GM19238 (cell line): ENCODE measurements at regions not wholly inside any gene's neighbourhood (a gene's known extent, or its start where the extent isn't known, plus 50 kb on each side); places are given as distances from the start of the nearest gene placed in this dataset.
"Not testable (repeated sequence)": the region's sequence is repeated elsewhere in the genome, so short reads cannot be mapped to it uniquely, and the experiment has no call there.

Source experiments
- DNase-seq: peaks from one replicate; pipeline ENCODE4 v3.0.0; 2011; ENCODE audit warnings: low spot score; ENCODE audit not compliant: insufficient read length

DNA sequence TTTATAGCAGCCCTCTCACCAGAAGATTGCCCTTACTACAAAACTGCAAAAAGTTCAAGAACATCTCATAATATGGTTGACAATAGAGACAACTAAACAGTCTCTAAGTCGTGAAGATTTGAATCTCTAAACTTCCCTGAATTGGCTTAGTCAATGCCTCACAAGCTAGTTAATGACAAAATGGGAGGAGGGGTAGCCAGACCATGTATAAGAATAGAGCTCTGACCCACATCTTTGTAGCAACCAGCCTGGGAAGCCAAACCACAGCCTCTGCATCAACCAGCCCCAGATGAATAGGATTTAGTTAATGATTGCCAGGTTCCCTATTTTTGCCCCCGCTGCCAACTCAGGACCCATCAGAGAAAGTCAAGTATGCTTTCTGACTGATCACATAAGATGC, 1265.9 kb upstream of the PCDH10 start:
- DNase-seq: not testable (repeated sequence)

DNA sequence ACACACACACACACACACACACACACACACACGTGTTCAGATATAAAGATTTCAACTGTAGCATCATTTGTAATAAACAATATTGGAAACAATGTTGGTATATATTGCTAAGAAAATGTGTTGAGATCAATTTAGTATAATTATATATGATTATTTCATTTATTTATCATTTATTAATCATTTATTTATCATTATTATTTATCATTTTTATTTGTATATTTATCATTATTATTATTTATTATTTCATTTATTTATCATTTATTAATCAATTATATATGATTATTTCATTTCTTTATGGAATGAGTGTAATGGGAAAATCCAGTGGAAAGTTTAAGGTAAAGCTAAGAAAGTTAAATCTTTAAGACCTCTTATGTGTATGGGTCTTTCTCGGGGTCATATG, 1223.4 kb upstream of the PCDH10 start:
- DNase-seq: not testable (repeated sequence)

DNA sequence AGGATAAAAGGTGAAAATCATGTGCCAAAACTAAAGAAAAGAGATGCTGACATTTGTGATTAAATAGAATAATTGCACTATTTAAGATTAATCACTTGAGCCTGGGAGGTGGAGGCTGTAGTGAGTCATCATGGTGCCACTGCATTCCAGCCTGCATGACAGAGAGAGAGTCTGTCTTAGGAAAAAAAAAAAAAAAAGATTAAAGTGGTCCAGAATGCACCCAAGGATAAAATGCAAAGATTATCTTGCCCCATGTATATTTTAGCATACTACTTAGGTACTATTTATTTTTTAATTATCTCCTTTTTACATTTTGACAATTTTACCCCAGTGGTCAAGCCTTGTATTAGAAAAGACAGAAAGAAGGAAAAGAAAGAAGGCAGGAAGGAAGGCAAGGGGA, 1181.4 kb upstream of the PCDH10 start:
- not testable (repeated sequence) for DNase-seq

DNA sequence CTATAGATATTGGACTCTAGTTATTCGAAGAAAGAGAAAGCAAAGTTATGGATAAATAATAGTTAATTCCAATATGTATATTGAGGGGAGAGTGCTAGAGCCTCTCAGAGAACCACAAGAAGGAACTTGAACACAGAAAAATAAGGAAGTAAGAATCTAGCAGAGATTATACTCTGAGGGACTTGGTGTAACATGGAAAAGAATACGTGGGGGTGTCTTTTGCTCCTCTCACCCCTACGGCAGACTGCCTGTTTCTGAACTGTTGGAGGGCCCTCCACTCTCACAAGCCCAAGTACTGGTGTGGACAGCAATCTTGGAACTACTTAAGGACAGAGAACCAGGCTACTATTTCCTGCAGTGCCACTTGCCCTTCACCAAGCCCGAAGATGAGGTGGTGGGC, 1174.4 kb upstream of the PCDH10 start:
- no peak for DNase-seq

DNA sequence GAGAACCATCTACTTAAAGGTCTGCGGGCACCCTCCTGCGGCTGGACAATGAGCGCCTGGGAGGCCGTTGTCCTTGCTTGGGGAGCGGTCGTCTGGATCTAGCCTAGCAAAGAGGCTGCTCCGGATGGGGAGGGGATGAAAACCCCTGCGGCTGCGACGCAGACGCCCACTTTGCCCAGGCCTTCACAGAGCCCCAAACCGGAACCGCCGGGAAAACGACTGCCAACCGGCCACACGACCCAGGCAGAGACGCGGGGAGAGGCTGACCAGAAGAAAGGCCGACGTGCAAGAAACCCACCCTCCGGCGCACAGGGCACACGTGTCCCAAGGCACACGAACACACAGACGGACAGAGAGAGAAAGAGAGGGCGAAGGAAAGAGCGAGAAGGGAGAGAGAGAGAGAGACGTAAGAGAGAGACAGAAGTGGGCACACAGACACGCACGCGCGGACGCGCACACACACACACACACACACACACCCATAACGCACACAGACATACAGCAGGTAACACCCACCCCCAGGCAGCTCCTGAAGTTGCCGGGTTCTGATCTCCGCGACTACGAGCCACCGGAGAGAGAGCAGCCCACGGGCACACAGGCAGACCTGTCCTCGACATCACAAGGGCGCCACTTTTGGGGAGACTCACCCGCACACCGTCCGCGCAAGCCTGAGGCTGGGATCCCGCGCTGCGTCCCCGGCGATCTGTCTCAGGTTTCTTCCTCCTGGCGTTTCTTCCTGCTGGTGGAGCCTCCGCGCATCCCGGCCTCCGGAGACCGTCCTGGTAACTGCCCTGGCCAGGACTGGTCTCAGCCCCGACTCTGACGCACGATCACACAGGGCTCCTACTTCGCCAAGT, 1173.6 kb upstream of the PCDH10 start:
- not testable (repeated sequence) for DNase-seq

DNA sequence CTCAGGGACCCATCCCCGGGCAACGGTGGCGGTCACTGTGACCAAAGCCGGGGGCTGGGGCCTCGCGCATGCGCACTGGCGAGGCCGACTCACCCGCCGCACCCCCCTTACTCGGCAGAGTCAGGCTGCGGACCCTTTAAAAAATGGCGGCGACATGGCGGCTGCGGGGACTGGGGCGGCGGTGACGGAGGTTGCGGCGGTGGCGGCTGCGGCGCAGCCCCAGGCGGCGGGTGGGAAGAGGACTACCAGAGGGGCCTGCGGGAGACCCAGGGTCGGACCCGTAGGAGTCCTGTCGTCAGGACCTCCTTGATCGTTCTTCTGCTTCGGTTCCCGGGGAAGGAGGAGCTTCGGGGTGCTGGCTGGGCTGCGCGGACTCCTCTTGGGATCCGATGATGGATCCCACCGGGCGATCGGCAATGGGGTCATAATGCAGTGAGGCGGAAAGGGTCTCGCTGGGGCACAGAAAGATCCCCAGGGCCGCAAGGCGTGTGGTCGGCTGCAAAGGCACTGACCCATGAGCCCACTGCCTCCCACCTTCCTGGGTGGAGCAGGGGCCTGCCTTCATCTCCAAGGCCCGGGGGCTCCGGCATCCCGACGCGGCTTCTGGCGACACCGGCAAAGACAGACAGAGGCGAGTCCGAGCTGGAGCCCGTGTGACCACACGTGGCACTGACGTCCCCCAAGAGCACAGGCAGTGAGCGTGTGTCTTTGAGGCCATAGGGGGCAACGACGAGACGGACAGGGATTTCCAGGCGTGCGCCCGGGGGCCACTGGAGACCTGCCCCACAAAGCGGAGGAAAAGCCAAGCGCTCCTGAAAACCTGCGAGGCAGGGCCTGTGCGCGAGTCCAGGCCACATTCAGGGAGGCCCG, 1172.7 kb upstream of the PCDH10 start:
- not testable (repeated sequence) for DNase-seq

DNA sequence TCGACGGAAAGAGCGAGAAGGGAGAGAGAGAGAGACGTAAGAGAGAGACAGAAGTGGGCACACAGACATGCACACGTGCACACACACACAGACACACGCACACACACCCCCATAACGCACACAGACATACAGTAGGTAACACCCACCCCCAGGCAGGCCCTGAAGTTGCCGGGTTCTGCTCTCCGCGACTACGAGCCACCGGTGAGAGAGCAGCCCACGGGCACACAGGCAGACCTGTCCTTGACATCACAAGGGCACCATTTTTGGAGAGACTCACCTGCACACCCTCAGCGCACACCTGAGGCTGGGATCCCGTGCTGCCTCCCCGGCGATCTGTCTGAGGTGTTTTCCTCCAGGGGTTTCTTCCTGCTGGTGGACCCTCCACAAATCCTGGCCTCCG, 1171.0 kb upstream of the PCDH10 start:
- no peak for DNase-seq

DNA sequence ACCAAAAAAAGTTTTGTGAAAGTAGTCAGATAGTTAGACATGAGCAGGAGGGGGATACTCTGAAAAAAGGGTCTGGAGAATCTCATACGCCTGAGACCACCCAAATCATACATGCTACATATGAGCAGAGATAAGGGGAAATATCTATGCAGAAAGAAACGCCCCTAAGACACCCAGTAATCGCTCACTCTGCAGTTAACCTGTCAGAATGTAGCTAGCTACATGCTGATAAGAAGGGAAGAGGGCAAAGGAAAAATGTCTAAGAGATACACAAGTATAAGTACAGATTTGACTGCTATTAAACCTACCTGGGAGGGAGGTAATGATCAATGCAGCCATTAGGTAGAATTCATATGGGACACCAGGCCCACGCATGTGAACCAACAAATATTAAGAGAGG, 1159.5 kb upstream of the PCDH10 start:
- no peak for DNase-seq

DNA sequence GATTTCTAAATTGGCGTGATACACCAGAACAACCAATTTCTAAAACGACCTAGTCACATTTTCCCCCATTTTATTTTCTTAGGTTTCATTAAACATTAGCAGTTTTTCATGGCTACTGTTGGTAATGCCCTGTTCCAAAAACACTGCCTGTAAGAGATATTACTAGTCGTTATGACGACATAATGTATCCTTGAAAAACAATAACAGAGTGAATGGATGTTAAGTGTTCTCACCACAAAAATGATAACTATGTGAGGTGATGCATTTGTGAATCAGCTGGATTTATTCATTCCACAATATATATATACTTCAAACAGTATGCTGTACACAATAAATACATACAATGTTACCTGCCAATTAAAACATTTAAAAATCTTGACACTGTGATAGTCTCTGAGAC, 1147.6 kb upstream of the PCDH10 start:
- no peak for DNase-seq

DNA sequence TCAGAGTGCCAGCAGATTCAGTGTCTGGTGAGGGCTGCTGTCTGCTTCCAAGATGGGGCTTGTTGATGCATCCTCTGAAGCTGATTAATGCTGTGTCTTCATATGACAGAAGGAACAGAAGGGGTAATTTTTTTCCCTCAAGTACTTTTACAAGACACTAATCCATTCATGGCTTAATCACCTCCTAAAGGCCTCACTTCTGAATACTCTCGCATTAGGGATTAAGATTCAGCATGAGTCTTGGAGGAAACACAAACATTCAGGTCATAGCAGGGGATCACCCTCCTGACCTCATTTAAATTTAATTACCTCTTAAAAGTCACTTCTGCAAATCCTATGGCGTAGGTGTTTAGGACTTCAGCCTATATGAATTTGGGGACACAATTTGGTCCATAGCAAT, 1145.5 kb upstream of the PCDH10 start:
- no peak for DNase-seq

DNA sequence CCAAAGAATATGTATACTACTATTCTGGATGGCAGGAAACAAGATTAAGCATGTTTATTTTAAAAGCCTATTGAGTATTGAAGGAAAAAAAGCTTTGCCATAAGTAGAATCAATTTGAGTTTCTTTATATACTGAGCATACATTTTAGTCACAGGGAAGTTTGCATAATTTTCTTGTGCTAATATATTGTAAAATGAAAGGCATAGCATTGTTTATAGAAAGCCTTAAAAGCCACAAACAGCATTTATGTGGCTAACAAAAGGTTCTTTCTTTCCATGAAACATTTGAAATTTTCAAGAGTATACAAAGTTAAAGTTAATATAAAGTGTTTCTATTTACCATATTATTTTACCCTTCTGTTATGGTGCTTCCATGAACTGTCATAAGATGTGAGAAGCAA, 1133.8 kb upstream of the PCDH10 start:
- DNase-seq: no peak

DNA sequence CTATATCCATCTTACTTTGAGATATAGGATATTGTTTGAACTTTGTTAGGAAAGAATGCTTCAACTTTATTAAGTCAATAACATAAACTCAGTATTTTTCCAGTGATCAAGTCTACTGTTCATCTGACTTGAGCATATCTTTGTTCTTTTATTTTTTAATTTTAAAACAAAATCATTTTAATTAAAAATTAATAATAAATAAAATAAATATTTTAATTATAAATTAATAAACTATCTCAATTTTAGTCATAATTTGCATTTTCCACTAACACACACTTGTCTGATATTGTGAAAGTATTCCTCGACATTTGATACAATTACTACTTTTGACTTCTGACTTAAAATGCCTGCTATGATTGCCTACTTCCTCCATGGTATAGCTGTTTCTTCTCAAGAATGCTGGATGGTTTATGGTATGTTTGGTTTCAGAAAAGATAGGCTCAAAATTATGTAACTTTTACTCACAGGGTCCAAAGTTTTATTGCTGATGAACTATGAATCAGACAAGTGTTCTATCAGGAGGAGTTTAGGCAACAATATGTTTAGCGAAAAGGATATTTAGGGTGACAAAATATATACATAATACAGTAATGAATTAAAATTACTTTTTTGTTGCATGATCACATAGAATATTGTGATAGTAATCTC, 1132.3 kb upstream of the PCDH10 start:
- no peak for DNase-seq

DNA sequence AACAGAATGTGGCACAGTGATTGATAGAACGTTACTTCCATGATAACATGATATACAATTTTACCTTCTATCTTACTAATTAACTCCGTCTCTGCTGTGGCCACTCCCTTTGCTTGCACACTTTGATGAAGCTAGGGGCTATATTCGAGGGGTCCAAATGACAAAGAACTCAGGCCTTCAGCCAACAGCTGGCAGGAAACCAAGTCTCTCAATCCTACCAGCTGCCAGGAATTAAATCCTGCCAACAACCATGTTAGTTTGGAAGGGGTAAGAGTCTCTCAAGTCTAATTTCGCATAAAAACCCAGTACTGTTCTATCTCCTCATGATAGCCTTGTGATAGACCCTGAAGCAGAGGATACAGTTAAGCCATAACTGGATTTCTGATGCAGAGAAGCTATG, 1122.9 kb upstream of the PCDH10 start:
- no peak for DNase-seq

DNA sequence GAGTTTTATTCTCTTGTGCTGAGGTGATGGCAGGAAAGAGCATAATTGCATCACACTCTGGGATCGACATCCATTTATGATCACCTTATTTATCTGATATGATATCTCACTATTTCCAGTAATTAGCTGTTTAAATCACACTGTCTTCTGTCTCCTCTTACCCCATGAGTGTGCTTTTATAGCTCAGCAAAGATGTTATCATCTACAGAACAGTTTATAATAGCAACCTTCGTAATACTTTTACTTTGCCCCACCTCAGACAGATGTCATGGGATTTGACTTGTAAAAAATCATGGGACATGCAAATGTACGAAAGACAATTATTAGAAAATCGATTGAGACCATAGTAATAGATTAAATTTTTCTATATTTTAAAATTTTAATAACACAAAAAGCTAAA, 1122.3 kb upstream of the PCDH10 start:
- DNase-seq: no peak

DNA sequence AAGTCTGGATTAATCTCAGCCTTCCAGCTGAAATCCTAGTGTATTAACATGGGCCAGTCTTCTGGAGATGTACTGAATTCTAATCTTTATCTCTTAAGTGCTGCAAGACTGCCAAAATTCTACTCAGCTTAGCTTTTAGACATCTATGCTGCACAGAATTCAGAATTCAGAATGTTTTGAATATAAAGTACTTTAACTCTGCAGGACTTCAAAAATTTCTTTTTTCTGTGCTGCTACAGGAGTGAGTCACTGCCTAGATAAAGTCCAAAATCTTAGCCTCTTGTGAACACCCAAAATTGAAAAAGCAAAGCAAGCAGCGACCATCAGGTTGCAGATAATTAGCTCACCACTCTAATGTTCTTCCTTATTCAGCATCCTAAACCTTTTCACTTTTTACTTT, 1092.6 kb upstream of the PCDH10 start:
- no peak for DNase-seq

DNA sequence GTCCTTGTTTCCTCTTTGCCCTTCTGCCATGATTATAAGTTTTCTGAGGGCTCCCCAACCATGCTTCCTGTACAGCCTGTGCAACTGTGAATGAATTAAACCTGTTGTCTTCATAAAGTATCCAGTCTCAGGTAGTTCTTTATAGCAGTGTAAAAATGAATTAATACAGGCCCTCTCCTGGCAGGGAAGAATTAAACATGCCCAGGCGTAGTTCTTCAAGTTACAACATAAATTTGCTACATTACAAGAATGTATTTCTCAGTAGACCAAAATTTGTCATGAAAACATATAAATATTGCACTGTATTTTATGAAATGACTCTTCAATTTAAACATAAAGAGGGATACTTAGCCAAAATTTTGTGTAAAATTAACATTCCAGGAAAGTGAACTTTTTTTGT, 1089.9 kb upstream of the PCDH10 start:
- DNase-seq: no peak

DNA sequence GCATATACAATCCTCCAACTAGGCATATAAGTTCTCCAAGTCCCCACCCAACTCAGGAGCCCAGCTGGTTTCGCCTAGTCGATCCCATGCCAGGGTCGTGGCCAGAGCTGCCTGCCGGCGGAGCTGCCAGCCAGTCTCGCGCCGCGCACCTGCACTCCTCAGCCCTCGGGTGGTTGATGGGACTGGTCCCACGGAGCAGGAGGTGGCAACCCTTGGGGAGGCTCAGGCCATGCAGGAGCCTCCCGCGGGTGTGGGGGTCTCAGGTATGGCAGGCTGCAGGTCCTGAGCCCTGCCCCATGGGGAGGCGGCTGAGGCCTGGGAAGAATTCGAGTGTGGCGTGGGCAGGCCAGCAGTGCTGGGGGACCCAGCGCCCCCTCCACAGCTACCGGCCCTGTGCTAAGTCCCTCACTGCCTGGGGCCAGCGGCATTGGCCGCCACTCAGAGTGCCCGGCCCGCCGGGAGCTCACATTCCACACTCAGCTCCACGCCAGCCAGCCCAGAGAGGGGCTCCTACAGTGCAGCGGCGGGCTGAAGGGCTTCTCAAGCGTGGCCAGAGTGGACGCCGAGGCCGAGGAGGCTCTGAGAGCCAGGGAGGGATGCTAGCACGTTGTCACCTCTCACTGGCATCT, 1086.4 kb upstream of the PCDH10 start:
- DNase-seq: no peak

DNA sequence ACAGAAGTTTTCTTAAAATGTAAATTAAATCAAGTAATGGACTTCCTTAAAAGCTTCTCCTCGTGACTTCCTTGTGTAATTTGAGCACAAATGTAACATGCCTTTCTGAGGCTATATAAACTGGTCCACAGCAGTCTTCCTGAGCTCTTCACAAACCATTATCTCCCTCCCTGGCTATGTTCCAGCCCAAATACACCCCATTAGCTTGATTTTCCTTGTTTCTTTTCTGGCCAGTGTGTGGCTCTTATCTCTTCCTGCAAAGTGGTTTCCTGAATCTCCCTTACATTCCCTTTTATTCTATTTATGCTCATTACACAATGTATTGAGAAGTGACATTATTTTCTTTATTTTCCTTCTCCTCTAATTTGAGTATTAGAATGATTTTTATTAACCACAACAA, 1085.3 kb upstream of the PCDH10 start:
- no peak for DNase-seq

DNA sequence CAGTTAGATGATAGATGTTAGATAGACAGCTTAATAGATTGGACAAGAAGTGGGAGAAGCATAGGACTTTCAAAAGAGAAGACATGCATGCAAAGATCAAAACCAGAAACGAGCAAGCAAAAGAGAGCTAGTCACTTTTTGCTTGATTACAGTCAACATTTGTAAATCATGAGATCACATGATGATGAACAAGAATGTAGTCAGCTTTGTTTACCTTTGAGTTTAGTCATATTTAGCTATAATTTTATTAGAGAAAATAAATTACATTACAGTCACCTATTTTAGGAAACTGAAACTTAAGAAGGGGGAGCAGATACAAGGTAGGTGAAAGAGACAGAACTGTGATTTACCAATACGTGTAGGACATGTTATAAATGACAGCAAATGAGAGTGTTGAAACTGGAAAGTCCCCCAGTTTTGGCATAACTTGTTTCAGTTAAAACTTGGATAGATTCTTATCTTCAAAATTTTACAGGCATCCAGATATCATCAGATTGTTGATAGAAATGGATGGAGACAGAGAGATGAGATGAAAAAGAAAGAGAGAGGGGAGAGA, 1083.1 kb upstream of the PCDH10 start:
- DNase-seq: no peak

DNA sequence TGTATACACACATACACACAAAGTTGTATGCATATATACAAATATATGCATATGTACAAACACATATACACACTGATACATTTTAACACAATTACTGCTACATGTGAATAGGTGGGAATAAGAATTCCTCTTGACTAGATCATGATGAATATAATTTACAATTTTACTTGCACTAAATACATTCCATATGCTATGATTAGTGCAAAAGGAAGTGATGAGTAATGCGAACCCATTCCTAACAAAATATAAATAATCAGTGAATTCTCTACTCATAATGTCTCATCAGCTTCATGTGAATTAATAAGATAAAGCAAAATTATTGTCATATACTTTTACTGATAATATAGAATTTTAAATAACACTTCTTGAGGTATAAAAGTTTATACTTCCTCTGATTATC, 1077.3 kb upstream of the PCDH10 start:
- no peak for DNase-seq

DNA sequence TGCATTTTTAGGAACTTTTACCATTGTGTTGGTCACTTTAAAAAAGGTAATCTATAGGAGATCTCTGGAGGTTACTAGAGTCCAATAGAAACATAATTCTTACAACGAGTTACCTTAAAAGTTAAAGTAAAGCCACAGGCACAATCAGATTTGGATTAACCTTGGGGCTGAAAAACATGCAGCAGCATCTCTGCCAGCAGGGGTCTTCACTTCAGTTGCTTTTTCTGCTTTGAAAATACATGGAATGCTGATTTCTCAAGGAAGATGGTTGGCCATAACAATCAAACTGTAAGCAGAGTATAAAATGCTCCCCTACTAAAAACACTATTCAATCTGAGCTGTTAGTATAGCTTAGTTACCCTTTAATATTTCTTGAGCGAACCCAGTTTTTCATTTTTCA, 1072.3 kb upstream of the PCDH10 start:
- no peak for DNase-seq
